Adipocyte (in vitro differentiated cells): ENCODE measurements at regions not wholly inside any gene's neighbourhood (a gene's known extent, or its start where the extent isn't known, plus 50 kb on each side); places are given as distances from the start of the nearest gene placed in this dataset.
"Not testable (repeated sequence)": the region's sequence is repeated elsewhere in the genome, so short reads cannot be mapped to it uniquely, and the experiment has no call there.

Experiments used
- DNase-seq: peaks from one replicate; pipeline ENCODE4 v3.0.0-alpha.2; 2015; ENCODE audit warnings: low read depth
- H3K27me3 ChIP-seq: replicated peaks from 2 replicates; pipeline ENCODE4 v1.7.0; 2013; ENCODE audit warnings: mild to moderate bottlenecking, low read length, moderate library complexity; ENCODE audit not compliant: control insufficient read depth, insufficient read depth
- H3K36me3 ChIP-seq: 2 replicates; pipeline ENCODE4 v1.7.0; 2013; ENCODE audit warnings: low read length, mild to moderate bottlenecking, moderate library complexity; ENCODE audit not compliant: control insufficient read depth, insufficient read depth, severe bottlenecking
- H3K4me1 ChIP-seq: 2 replicates; pipeline ENCODE4 v1.7.0; 2013; ENCODE audit warnings: mild to moderate bottlenecking, low read length, moderate library complexity; ENCODE audit not compliant: control insufficient read depth, insufficient read depth
- H3K4me3 ChIP-seq: 2 replicates; pipeline ENCODE4 v1.7.0; 2013; ENCODE audit warnings: mild to moderate bottlenecking, low read length, moderate library complexity
- H3K9ac ChIP-seq: 2 replicates; pipeline ENCODE4 v1.7.0; 2013; ENCODE audit warnings: mild to moderate bottlenecking, low read length, moderate library complexity
- H3K9me3 ChIP-seq: 2 replicates; pipeline ENCODE4 v1.7.0; 2013; ENCODE audit warnings: mild to moderate bottlenecking, low read length, moderate library complexity; ENCODE audit not compliant: control insufficient read depth

GRCh38 chr2:89234818-89235466 is 543.5 kb downstream of the RPIA start:
- H3K9me3 ChIP-seq, H3K4me1 ChIP-seq, H3K4me3 ChIP-seq, H3K36me3 ChIP-seq, H3K27me3 ChIP-seq, DNase-seq, H3K9ac ChIP-seq: not testable (repeated sequence)

- H3K27me3 ChIP-seq, H3K36me3 ChIP-seq, H3K9ac ChIP-seq, DNase-seq, H3K4me3 ChIP-seq, H3K4me1 ChIP-seq, H3K9me3 ChIP-seq: not testable (repeated sequence)
Measured at GRCh38 chr2:89236832-89237450, 545.5 kb downstream of the RPIA start.

- H3K4me1 ChIP-seq, H3K36me3 ChIP-seq, H3K4me3 ChIP-seq, H3K27me3 ChIP-seq, DNase-seq, H3K9ac ChIP-seq, H3K9me3 ChIP-seq: not testable (repeated sequence)
Measured at GRCh38 chr2:89237783-89238182, 546.3 kb downstream of the RPIA start.

GRCh38 chr2:89243114-89243700 is 551.7 kb downstream of the RPIA start:
- not testable (repeated sequence) for DNase-seq, H3K27me3 ChIP-seq, H3K9me3 ChIP-seq, H3K9ac ChIP-seq, H3K4me1 ChIP-seq, H3K36me3 ChIP-seq, H3K4me3 ChIP-seq

GRCh38 chr2:89244407-89244806 is 552.9 kb downstream of the RPIA start:
- not testable (repeated sequence) for H3K9ac ChIP-seq, H3K4me3 ChIP-seq, DNase-seq, H3K27me3 ChIP-seq, H3K4me1 ChIP-seq, H3K36me3 ChIP-seq, H3K9me3 ChIP-seq

GRCh38 chr2:89245478-89245877 is 554.0 kb downstream of the RPIA start:
- H3K36me3 ChIP-seq, H3K9me3 ChIP-seq, H3K27me3 ChIP-seq, H3K4me1 ChIP-seq, H3K4me3 ChIP-seq, H3K9ac ChIP-seq, DNase-seq: not testable (repeated sequence)

- not testable (repeated sequence) for H3K9ac ChIP-seq, H3K36me3 ChIP-seq, H3K27me3 ChIP-seq, H3K4me3 ChIP-seq, H3K4me1 ChIP-seq, DNase-seq, H3K9me3 ChIP-seq
Measured at GRCh38 chr2:89246027-89246426, 554.6 kb downstream of the RPIA start.

- not testable (repeated sequence) for H3K9me3 ChIP-seq, H3K27me3 ChIP-seq, H3K9ac ChIP-seq, DNase-seq, H3K4me1 ChIP-seq, H3K36me3 ChIP-seq, H3K4me3 ChIP-seq
Measured at GRCh38 chr2:89246620-89247019, 555.1 kb downstream of the RPIA start.

GRCh38 chr2:89255013-89255412 is 563.5 kb downstream of the RPIA start:
- not testable (repeated sequence) for DNase-seq, H3K9me3 ChIP-seq, H3K4me1 ChIP-seq, H3K27me3 ChIP-seq, H3K36me3 ChIP-seq, H3K9ac ChIP-seq, H3K4me3 ChIP-seq

GRCh38 chr2:89273443-89273842 is 582.0 kb downstream of the RPIA start:
- H3K9ac ChIP-seq, DNase-seq, H3K4me1 ChIP-seq, H3K9me3 ChIP-seq, H3K27me3 ChIP-seq, H3K36me3 ChIP-seq, H3K4me3 ChIP-seq: not testable (repeated sequence)

GRCh38 chr2:89280536-89280935 is 589.1 kb downstream of the RPIA start:
- H3K9ac ChIP-seq, DNase-seq, H3K4me1 ChIP-seq, H3K4me3 ChIP-seq, H3K9me3 ChIP-seq, H3K36me3 ChIP-seq, H3K27me3 ChIP-seq: not testable (repeated sequence)
